Psoas muscle (tissue), 7 donors: ENCODE measurements at regions not wholly inside any gene's neighbourhood (a gene's known extent, or its start where the extent isn't known, plus 50 kb on each side); places are given as distances from the start of the nearest gene placed in this dataset.

Experiments
- ATAC-seq, 4 donors: fragments of 200-7000 bp; cut with Tn5 transposase; one replicate each; pipeline ENCODE4 v1.9.1; 2020; ENCODE audit warnings: moderate library complexity in 3 of 4, mild to moderate bottlenecking in 2 of 4
- DNase-seq, 2 donors: peaks; one replicate each; pipeline ENCODE4 v3.0.0-alpha.2; 2020
- H3K27ac ChIP-seq: fragments of 200-600 bp; one replicate; pipeline ENCODE4 v1.8.0; 2022
- H3K27me3 ChIP-seq, 3 donors: fragments of 200-600 bp in 1 of 3; one replicate each; pipeline versions ENCODE4 v1.6.1 to v1.8.0; 2013 to 2022; ENCODE audit warnings: low read length in 2 of 3, mild to moderate bottlenecking in 2 of 3, moderate library complexity in 1 of 3; ENCODE audit not compliant: insufficient read depth in 3 of 3
- H3K36me3 ChIP-seq, 2 donors: fragments of 200-600 bp in 1 of 2; one replicate each; pipeline versions ENCODE4 v1.6.1 to v1.8.0; 2013 to 2022; ENCODE audit warnings: low read depth in 1 of 2, mild to moderate bottlenecking in 1 of 2, moderate library complexity in 1 of 2; ENCODE audit not compliant: insufficient read depth in 1 of 2
- H3K4me1 ChIP-seq: fragments of 200-600 bp; one replicate; pipeline ENCODE4 v1.8.0; 2022
- H3K4me3 ChIP-seq: fragments of 200-600 bp; one replicate; pipeline ENCODE4 v1.8.0; 2022; ENCODE audit warnings: mild to moderate bottlenecking
- H3K9me3 ChIP-seq: fragments of 200-600 bp; one replicate; pipeline ENCODE4 v1.8.0; 2022
- WGBS, 3 donors: extraction: QIAGEN DNeasy Blood & Tissue Kit; methylation state at CpG; one replicate each; pipeline versions ENCODE4 v1.1.6 to v1.1.7; 2013; 5-methylcytosine and 5-hydroxymethylcytosine counted together
- intact Hi-C, 2 donors: fragments of 100-400 bp; cut with DNase I; formaldehyde crosslinking; loops; one replicate each; pipeline versions ENCODE4 v1.11.0 to v1.14.2; 2022
- TF ChIP-seq, protein P1 (sequence below): fragments of 200-600 bp; IDR thresholded peaks from one replicate; pipeline ENCODE4 v1.8.0; 2022; ENCODE audit warnings: antibody characterized with exemption
- donor health status: healthy with polysubstance abuse.
- donor health status: DM: no; HTN: no; CAD: no; lungs with moderate emphysema.
- donor health status: Bipolar disorder and iron deficiency.
- donor health status: healthy.
- donor health status: DM: yes; HTN: yes; CAD: no.
- donor health status: DM: no; HTN: no; CAD: no.
- donor health status: DM: yes; HTN: yes; CAD: no.

DNA sequence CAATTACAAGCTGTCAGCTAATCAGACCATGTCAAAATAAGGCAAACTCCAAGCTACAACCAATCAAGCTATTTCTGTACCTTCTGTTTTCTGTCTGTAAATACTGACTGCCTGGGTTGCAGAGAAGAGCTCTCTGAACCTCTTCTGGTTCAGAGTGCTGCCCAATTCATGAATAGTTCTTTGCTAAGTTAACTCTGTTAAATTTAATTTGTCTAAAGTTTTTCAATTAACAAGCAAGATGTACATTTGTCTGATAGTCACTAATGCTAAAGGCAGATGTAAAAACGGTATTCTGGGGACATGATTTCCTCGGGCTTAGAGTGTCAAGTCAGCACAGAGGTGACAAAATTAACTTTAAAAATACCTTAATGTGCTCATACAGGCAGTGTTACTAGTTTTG is 408.3 kb upstream of the CLINT1 start:
- Histone ChIP-seq H3K36me3 (no peaks in the 10 kb centered on the region), H3K27ac (no peak overlapping the region), H3K4me3 (no peak overlapping the region), H3K27me3 (no peaks in the 10 kb centered on the region), H3K4me1 (no peaks in the 10 kb centered on the region), H3K9me3 (peaks cover 9% of the 10 kb centered on the region)
- WGBS, 3 donors, result 86 to 94% (median 94%) methylated on average over 2 of the region's 2 CpGs
- TF ChIP-seq, protein P1, sequence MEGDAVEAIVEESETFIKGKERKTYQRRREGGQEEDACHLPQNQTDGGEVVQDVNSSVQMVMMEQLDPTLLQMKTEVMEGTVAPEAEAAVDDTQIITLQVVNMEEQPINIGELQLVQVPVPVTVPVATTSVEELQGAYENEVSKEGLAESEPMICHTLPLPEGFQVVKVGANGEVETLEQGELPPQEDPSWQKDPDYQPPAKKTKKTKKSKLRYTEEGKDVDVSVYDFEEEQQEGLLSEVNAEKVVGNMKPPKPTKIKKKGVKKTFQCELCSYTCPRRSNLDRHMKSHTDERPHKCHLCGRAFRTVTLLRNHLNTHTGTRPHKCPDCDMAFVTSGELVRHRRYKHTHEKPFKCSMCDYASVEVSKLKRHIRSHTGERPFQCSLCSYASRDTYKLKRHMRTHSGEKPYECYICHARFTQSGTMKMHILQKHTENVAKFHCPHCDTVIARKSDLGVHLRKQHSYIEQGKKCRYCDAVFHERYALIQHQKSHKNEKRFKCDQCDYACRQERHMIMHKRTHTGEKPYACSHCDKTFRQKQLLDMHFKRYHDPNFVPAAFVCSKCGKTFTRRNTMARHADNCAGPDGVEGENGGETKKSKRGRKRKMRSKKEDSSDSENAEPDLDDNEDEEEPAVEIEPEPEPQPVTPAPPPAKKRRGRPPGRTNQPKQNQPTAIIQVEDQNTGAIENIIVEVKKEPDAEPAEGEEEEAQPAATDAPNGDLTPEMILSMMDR, result no peak
- intact Hi-C loops, result no loop called here
- DNase-seq, result no peak
- no peak for ATAC-seq

DNA sequence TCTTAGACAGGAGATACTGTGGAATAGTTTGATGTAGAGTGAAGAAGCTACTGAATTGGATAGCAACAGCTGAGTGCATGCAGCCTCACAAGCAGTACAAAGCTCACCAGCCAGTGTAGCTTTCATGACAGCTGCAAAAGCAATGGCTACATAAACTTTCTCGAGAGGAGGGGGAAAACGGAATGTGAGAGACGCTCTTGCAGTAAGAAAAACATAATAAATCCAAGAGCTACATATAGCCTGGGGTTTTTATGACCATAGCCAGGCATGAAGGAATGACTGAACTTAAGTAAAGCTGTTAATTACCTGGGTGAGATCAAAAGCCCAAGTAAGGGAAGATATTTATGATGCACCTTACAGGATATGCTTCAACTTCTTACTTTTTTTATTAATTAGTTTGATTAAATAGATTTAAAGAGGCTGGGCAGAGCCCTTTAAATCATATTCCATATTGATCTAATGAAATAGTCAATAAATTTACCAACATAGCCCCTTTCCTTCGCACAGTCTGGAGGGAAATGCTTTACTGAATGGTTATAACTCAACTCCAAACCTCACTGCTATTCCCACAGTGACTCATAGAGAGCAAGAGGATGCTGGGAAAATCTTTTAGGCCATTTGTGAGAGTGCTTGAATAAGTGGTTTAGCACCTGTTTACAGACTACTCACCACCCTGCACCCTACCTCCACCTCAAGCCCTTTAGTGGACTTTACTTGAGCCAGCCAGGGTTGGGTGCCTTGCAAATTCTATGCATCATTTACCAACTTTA is 407.2 kb upstream of the CLINT1 start:
- no peak overlapping the region for H3K27ac ChIP-seq
- WGBS, 3 donors, result 33 to 48% (median 35%) methylated on average over 4 of the region's 4 CpGs
- intact Hi-C loops, result no loop called here

DNA sequence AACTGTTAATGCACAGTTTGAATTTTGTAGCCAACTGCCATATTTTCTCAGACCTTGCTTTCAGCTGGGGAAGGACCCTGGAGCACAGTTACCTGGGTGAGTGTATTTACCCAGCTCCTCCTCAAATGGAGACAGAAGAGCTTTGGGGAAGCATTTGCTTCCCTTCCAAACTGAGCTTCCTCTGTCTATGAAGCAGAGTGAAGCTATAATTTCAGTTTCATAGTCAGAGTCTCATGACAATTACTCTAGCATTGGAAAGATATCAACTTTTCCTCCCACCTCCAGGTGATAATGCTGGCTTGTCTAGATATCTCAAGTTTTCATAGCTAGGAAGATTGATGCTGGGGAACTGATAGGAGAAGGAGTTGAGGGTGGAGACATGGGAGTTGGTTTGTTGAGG is 406.4 kb upstream of the CLINT1 start:
- TF ChIP-seq, protein P1, result no peak
- Histone ChIP-seq H3K36me3 (no peaks in the 10 kb centered on the region), H3K4me3 (no peak overlapping the region), H3K27me3 (no peaks in the 10 kb centered on the region), H3K4me1 (no peaks in the 10 kb centered on the region), H3K27ac (no peak overlapping the region), H3K9me3 (peaks cover 9% of the 10 kb centered on the region)
- intact Hi-C loops, result no loop called here
- no peak for DNase-seq
- no peak for ATAC-seq

More for the DNA sequence above, 407.2 kb upstream of the CLINT1 start:
- Histone ChIP-seq H3K36me3 (no peaks in the 10 kb centered on the region), H3K4me3 (no peak overlapping the region), H3K4me1 (no peaks in the 10 kb centered on the region), H3K27me3 (no peaks in the 10 kb centered on the region), H3K9me3 (peaks cover 9% of the 10 kb centered on the region)
- DNase-seq (no peak), ATAC-seq (no peak)
- TF ChIP-seq, protein P1, result no peak

DNA sequence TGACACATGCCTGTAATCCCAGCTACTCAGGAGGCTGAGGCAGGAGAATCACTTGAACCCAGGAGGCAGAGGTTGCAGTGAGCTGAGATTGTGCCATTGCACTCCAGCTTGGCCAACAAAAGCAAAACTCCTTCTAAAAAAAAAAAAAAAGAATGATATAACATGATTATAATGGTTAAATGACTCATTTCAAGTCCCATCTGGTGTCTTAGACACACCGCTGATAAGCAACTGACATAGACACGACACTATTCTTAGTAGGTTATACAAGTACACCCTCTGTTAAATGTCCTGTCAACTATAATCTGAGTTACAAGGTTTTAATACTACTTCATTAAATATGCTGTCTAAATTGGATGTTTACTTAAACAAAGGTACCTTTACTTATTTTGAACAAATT is 405.3 kb upstream of the CLINT1 start:
- ATAC-seq (no peak), DNase-seq (no peak)
- Histone ChIP-seq H3K4me3 (no peak overlapping the region), H3K27ac (no peak overlapping the region), H3K27me3 (no peaks in the 10 kb centered on the region), H3K4me1 (no peaks in the 10 kb centered on the region), H3K9me3 (peaks cover 9% of the 10 kb centered on the region), H3K36me3 (no peaks in the 10 kb centered on the region)
- intact Hi-C loops, result no loop called here
- WGBS, 3 donors, result 79 to 85% (median 82%) methylated on average over 2 of the region's 2 CpGs
- TF ChIP-seq, protein P1, result no peak
